ENCODE measurements at regions not wholly inside any gene's neighbourhood (a gene's known extent, or its start where the extent isn't known, plus 50 kb on each side); places are given as distances from the start of the nearest gene placed in this dataset.
"Not testable (repeated sequence)": the region's sequence is repeated elsewhere in the genome, so short reads cannot be mapped to it uniquely, and the experiment has no call there.

DNA sequence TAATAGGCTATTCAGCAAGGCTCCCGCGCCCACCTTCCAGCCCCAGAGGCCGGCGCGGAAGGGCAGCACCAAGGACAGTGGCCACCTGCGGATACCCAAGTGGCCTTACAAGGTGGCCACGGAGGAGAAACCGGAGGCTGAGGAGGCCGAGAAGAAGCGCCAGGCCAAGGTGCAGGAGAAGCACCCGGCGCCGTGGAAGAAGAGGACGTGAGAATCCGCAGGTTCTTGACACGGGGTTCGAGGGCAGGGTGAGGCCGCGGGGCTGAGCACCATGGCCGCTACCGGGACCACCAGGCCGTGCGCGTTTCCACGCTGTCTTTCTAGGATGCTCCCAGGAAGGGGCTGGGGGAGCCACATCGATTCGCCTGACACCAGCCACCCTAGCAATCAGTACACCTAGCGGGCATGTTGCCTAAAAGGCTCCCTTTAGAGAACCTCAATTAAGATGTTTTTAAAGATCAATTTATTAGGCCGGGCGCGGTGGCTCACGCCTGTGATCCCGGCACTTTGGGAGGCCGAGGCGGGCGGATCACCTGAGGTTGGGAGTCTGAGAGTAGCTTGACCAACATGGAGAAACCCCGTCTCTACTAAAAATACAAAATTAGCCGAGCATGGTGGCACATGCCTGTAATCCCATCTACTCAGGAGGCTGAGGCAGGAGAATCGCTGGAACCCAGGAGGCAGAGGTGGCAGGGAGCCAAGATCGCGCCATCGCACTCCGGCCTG lies 134.3 kb upstream of the OR4C13 start:
- DNase-seq (ENCODE audit: low spot score), result not testable (repeated sequence)

DNA sequence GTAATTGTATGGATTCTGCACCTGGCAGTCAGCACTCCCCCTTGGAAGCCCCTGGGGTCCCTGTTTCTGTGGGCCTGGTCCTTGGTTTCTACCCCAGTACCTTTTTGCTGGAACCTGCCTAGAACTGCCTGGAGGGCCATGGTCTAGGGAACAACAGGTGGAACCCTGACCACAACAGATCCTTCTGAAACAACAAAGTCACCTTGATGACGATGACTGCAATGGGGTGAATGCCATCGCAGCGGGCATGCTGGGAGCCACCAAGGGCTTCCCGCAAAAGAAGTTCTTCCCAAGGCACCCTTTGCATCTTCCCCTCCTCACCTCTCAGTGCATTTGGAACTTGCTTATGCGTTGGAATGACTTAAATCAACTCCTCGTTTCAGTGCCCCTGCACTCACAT lies 129.0 kb upstream of the OR4C13 start:
- DNase-seq (ENCODE audit: low spot score), result not testable (repeated sequence)

DNA sequence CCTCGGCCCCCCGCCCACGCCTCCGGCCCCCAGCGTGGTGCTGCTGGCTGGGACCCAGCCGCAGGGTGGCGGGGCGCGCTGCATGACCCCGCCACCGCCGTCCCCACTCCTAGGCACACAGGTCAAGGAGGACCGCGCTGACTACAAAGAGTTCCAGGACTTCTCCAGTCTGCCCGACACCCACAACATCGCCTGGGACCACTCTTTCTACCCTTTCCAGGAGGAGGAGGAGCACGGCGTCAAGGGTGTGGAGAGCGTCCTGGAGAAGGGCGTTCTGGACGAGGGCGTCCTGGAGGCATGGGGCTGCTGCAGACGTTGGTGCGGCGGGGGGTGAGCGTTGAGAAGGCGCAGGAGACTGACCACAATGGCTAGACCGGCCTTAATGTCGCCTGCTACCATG lies 101.7 kb upstream of the OR4C13 start:
- not testable (repeated sequence) for DNase-seq (ENCODE audit: low spot score)

DNA sequence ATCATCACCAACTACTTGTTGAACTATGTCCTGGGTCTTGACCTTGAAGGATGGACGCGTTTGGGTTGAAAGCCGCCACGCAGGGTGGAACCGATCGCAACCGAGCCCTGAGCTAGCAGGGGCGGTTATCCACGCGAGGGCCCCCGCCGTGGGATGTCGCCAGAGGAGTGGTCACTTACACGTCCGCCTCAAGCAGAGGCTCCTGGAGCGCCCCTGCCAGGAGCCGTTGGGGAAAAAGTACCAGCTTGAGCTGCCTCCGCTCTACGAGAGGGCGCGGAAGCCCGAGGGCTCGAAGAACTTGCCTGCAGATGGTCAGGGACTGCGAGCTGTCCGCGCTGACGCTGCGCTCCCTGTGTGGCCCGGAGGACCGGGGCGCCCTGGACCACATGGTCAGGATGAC lies 100.7 kb upstream of the OR4C13 start:
- DNase-seq (ENCODE audit: low spot score), result no peak

GRCh38 chr11:49851971-49852389 lies 100.2 kb upstream of the OR4C13 start:
- no peak for DNase-seq (ENCODE audit: low spot score)

DNA sequence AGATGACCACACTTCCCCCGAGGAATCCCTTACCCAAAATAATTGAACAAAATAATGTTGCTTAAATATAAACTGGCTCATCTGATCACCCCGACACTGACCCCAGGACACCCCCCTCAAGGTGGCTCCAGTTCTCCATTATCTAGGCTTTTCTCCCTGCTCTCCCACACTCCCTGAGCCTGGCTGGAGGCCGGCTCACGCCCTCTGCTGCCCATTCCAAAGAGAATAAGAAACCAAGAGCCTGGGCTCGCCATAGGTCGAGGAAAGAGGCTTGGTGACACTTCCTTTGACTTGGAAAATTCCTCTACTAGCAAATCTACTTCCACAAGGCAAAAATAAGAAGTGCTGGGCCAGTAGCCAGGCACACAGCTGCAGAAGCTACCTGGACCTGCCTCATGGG lies 63.3 kb upstream of the OR4C13 start:
- DNase-seq (ENCODE audit: low spot score), result not testable (repeated sequence)

GRCh38 chr11:49891910-49892671 lies 60.1 kb upstream of the OR4C13 start:
- DNase-seq (ENCODE audit: low spot score), result not testable (repeated sequence)

DNA sequence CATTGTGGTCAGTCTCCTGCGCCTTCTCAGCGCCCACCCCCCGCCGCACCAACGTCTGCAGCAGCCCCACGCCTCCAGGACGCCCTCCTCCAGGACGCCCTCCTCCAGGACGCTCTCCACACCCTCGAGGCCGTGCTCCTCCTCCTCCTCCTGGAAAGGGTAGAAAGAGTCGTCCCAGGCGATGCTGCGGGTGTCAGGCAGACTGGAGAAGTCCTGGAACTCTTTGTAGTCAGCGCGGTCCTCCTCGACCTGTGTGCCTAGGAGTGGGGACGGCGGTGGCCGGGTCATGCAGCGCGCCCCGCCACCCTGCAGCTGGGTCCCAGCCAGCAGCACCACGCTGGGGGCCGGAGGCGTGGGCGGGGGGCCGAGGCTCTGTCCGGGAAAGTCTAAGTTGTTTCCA lies 58.7 kb upstream of the OR4C13 start:
- not testable (repeated sequence) for DNase-seq (ENCODE audit: low spot score)

Measured in A172 (cell line).